Liver (tissue), 3 donors: ENCODE measurements at regions not wholly inside any gene's neighbourhood (a gene's known extent, or its start where the extent isn't known, plus 50 kb on each side); places are given as distances from the start of the nearest gene placed in this dataset.

Source experiments
- EGR1 ChIP-seq, 2 donors: IDR thresholded peaks; 2 replicates each; pipeline ENCODE4 v1.6.1; 2016 to 2018; ENCODE audit warnings: antibody characterized with exemption in 2 of 2, low read depth in 2 of 2
- GABPA ChIP-seq, 2 donors: IDR thresholded peaks in 1 of 2; conservative IDR thresholded peaks in 1 of 2; 2 replicates each; pipeline ENCODE4 v1.6.1; 2016; ENCODE audit warnings: antibody characterized with exemption in 2 of 2, mild to moderate bottlenecking in 1 of 2, moderate library complexity in 1 of 2
- HNF4G ChIP-seq: IDR thresholded peaks from 2 replicates; pipeline ENCODE4 v1.6.1; 2016; ENCODE audit warnings: antibody characterized with exemption
- TF ChIP-seq, protein P1 (sequence below): fragments of 150-350 bp; IDR thresholded peaks from 2 replicates; pipeline ENCODE4 v1.5.1; 2017; ENCODE audit warnings: improper control_type of control experiment, low read depth, low read length; ENCODE audit not compliant: missing input control
- TF ChIP-seq, protein P2 (sequence below): IDR thresholded peaks from 2 replicates; pipeline ENCODE4 v1.6.1; 2016; ENCODE audit warnings: antibody characterized with exemption, mild to moderate bottlenecking
- donor health status: healthy.
- donor health status: healthy.

DNA sequence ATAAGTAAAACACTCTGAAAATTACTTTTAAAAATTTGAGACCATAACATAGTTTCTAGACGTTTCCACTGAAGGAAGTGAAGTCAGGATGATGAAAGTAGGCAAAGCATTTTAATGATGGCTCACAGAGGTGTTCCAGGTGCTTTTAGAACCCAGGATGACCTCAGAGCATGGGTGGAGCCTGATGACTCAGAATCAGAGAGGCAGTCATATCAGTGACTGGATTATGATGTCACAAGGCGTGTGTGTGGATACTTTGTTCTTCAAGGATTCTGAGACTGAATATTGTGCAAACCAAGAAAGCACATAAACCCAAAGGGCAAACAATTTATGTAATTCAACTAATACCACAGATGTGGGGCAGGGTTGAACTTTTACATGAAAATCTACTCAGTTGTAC, 200.2 kb upstream of the FOXN2 start:
- TF ChIP-seq, protein P1, sequence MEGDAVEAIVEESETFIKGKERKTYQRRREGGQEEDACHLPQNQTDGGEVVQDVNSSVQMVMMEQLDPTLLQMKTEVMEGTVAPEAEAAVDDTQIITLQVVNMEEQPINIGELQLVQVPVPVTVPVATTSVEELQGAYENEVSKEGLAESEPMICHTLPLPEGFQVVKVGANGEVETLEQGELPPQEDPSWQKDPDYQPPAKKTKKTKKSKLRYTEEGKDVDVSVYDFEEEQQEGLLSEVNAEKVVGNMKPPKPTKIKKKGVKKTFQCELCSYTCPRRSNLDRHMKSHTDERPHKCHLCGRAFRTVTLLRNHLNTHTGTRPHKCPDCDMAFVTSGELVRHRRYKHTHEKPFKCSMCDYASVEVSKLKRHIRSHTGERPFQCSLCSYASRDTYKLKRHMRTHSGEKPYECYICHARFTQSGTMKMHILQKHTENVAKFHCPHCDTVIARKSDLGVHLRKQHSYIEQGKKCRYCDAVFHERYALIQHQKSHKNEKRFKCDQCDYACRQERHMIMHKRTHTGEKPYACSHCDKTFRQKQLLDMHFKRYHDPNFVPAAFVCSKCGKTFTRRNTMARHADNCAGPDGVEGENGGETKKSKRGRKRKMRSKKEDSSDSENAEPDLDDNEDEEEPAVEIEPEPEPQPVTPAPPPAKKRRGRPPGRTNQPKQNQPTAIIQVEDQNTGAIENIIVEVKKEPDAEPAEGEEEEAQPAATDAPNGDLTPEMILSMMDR, result no peak
- TF ChIP-seq GABPA (IDR thresholded peaks at IDR 0.05 in 1 of 2, conservative IDR thresholded peaks at IDR 0.05 in 1 of 2) (no peak), EGR1 (IDR thresholded peaks at IDR 0.05; ENCODE audit: low read depth in 2 of 2) (no peak), HNF4G (no peak)
- TF ChIP-seq, protein P2, sequence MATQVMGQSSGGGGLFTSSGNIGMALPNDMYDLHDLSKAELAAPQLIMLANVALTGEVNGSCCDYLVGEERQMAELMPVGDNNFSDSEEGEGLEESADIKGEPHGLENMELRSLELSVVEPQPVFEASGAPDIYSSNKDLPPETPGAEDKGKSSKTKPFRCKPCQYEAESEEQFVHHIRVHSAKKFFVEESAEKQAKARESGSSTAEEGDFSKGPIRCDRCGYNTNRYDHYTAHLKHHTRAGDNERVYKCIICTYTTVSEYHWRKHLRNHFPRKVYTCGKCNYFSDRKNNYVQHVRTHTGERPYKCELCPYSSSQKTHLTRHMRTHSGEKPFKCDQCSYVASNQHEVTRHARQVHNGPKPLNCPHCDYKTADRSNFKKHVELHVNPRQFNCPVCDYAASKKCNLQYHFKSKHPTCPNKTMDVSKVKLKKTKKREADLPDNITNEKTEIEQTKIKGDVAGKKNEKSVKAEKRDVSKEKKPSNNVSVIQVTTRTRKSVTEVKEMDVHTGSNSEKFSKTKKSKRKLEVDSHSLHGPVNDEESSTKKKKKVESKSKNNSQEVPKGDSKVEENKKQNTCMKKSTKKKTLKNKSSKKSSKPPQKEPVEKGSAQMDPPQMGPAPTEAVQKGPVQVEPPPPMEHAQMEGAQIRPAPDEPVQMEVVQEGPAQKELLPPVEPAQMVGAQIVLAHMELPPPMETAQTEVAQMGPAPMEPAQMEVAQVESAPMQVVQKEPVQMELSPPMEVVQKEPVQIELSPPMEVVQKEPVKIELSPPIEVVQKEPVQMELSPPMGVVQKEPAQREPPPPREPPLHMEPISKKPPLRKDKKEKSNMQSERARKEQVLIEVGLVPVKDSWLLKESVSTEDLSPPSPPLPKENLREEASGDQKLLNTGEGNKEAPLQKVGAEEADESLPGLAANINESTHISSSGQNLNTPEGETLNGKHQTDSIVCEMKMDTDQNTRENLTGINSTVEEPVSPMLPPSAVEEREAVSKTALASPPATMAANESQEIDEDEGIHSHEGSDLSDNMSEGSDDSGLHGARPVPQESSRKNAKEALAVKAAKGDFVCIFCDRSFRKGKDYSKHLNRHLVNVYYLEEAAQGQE, result no peak
